ENCODE measurements at regions not wholly inside any gene's neighbourhood (a gene's known extent, or its start where the extent isn't known, plus 50 kb on each side); places are given as distances from the start of the nearest gene placed in this dataset.
"Not testable (repeated sequence)": the region's sequence is repeated elsewhere in the genome, so short reads cannot be mapped to it uniquely, and the experiment has no call there.

- no peak for DNase-seq (ENCODE audit: low read depth)
Measured at GRCh38 chr5:18765304-18765703, 1131.0 kb downstream of the TAF11L14 start.

- no peak for DNase-seq (ENCODE audit: low read depth)
Measured at GRCh38 chr5:18771097-18771610, 1136.9 kb downstream of the TAF11L14 start.

- DNase-seq (ENCODE audit: low read depth): peak; percentile 1
Measured at GRCh38 chr5:18772475-18772874, 1138.2 kb downstream of the TAF11L14 start.

GRCh38 chr5:18778225-18778624, 1144.0 kb downstream of the TAF11L14 start:
- no peak for DNase-seq (ENCODE audit: low read depth)

- DNase-seq (ENCODE audit: low read depth): no peak
Measured at GRCh38 chr5:18789218-18789998, 1155.1 kb downstream of the TAF11L14 start.

- no peak for DNase-seq (ENCODE audit: low read depth)
Measured at GRCh38 chr5:18792145-18792544, 1157.9 kb downstream of the TAF11L14 start.

- no peak for DNase-seq (ENCODE audit: low read depth)
Measured at GRCh38 chr5:18797222-18797621, 1163.0 kb downstream of the TAF11L14 start.

- DNase-seq (ENCODE audit: low read depth): no peak
Measured at GRCh38 chr5:18798058-18798457, 1163.8 kb downstream of the TAF11L14 start.

GRCh38 chr5:18799482-18800128, 1165.3 kb downstream of the TAF11L14 start:
- DNase-seq (ENCODE audit: low read depth): no peak

- DNase-seq (ENCODE audit: low read depth): no peak
Measured at GRCh38 chr5:18800293-18801025, 1166.2 kb downstream of the TAF11L14 start.

GRCh38 chr5:18801413-18801812, 1167.2 kb downstream of the TAF11L14 start:
- not testable (repeated sequence) for DNase-seq (ENCODE audit: low read depth)

- DNase-seq (ENCODE audit: low read depth): no peak
Measured at GRCh38 chr5:18802336-18802735, 1168.1 kb downstream of the TAF11L14 start.

GRCh38 chr5:18805376-18805775, 1171.1 kb downstream of the TAF11L14 start:
- no peak for DNase-seq (ENCODE audit: low read depth)

GRCh38 chr5:18807256-18808149, 1173.2 kb downstream of the TAF11L14 start:
- no peak for DNase-seq (ENCODE audit: low read depth)

GRCh38 chr5:18811661-18812060, 1176.3 kb downstream of the CDH18 start:
- no peak for DNase-seq (ENCODE audit: low read depth)

- DNase-seq (ENCODE audit: low read depth): no peak
Measured at GRCh38 chr5:18828351-18828750, 1159.6 kb downstream of the CDH18 start.

- no peak for DNase-seq (ENCODE audit: low read depth)
Measured at GRCh38 chr5:18829539-18829938, 1158.5 kb downstream of the CDH18 start.

- DNase-seq (ENCODE audit: low read depth): no peak
Measured at GRCh38 chr5:18850216-18850615, 1137.8 kb downstream of the CDH18 start.

- no peak for DNase-seq (ENCODE audit: low read depth)
Measured at GRCh38 chr5:18872978-18873377, 1115.0 kb downstream of the CDH18 start.

- DNase-seq (ENCODE audit: low read depth): no peak
Measured at GRCh38 chr5:18876565-18876964, 1111.4 kb downstream of the CDH18 start.

GRCh38 chr5:18881615-18882014, 1106.4 kb downstream of the CDH18 start:
- no peak for DNase-seq (ENCODE audit: low read depth)

Measured in myocyte (in vitro differentiated cells).